Neural progenitor cell (in vitro differentiated cells): ENCODE measurements at regions not wholly inside any gene's neighbourhood (a gene's known extent, or its start where the extent isn't known, plus 50 kb on each side); places are given as distances from the start of the nearest gene placed in this dataset.

Experiments
- DNase-seq: peaks from one replicate; pipeline ENCODE4 v3.0.0-alpha.2; 2016; ENCODE audit warnings: low spot score
- H2AFZ ChIP-seq: fragments of 200-600 bp; sonication (generic); replicated peaks from 2 replicates; pipeline ENCODE4 v1.6.1; 2016; ENCODE audit warnings: antibody characterized with exemption
- H3F3A ChIP-seq: fragments of 200-600 bp; sonication (generic); 2 replicates; pipeline ENCODE4 v1.6.1; 2016; ENCODE audit warnings: antibody characterized with exemption, low read depth
- H3K27ac ChIP-seq: fragments of 200-600 bp; sonication (generic); 2 replicates; pipeline ENCODE4 v1.5.1; 2016; ENCODE audit warnings: mild to moderate bottlenecking
- H3K27me3 ChIP-seq: fragments of 200-600 bp; sonication (generic); 2 replicates; pipeline ENCODE4 v1.6.1; 2016; ENCODE audit warnings: mild to moderate bottlenecking, moderate library complexity
- H3K36me3 ChIP-seq: fragments of 200-600 bp; sonication (generic); 2 replicates; pipeline ENCODE4 v1.5.1; 2016
- H3K4me1 ChIP-seq: fragments of 200-600 bp; sonication (generic); 2 replicates; pipeline ENCODE4 v1.6.1; 2016; ENCODE audit warnings: mixed run types
- H3K4me2 ChIP-seq: fragments of 200-600 bp; sonication (generic); 2 replicates; pipeline ENCODE4 v1.6.1; 2016
- H3K4me3 ChIP-seq: fragments of 200-600 bp; sonication (generic); 2 replicates; pipeline ENCODE4 v1.5.1; 2016
- H3K79me2 ChIP-seq: fragments of 200-600 bp; sonication (generic); 2 replicates; pipeline ENCODE4 v1.6.1; 2016; ENCODE audit warnings: low read depth
- H3K9ac ChIP-seq: fragments of 200-600 bp; sonication (generic); 2 replicates; pipeline ENCODE4 v1.6.1; 2016
- H3K9me3 ChIP-seq: fragments of 200-600 bp; sonication (generic); 2 replicates; pipeline ENCODE4 v1.5.1; 2016; ENCODE audit warnings: low read depth
- H4K20me1 ChIP-seq: fragments of 200-600 bp; sonication (generic); 2 replicates; pipeline ENCODE4 v1.6.1; 2016; ENCODE audit warnings: low read depth
- H3K27ac Mint-ChIP-seq: 3 replicates; pipeline ENCODE4 v1.8.0; 2021; ENCODE audit warnings: mixed read lengths
- H3K27me3 Mint-ChIP-seq: 2 replicates; pipeline ENCODE4 v1.8.0; 2022; ENCODE audit warnings: low read depth, mild to moderate bottlenecking, inconsistent platforms, moderate library complexity, mixed read lengths; ENCODE audit not compliant: insufficient read depth
- H3K36me3 Mint-ChIP-seq: 3 replicates; pipeline ENCODE4 v1.8.0; 2021; ENCODE audit warnings: mixed read lengths
- H3K4me1 Mint-ChIP-seq: 3 replicates; pipeline ENCODE4 v1.8.0; 2021; ENCODE audit warnings: mixed read lengths
- H3K4me3 Mint-ChIP-seq: 3 replicates; pipeline ENCODE4 v1.8.0; 2021; ENCODE audit warnings: mild to moderate bottlenecking, moderate library complexity, mixed read lengths
- H3K9me3 Mint-ChIP-seq: 3 replicates; pipeline ENCODE4 v1.8.0; 2020; ENCODE audit warnings: mixed read lengths
- CTCF ChIP-seq: fragments of 200-600 bp; sonication (generic); IDR thresholded peaks from 2 replicates; pipeline ENCODE4 v1.5.1; 2017; ENCODE audit warnings: antibody characterized with exemption, mild to moderate bottlenecking
- EZH2 ChIP-seq: fragments of 200-600 bp; sonication (generic); IDR thresholded peaks from 2 replicates; pipeline ENCODE4 v1.6.1; 2017; ENCODE audit warnings: antibody characterized with exemption, mild to moderate bottlenecking, moderate library complexity
- EZH2phosphoT487 ChIP-seq: fragments of 200-600 bp; sonication (generic); IDR thresholded peaks from 2 replicates; pipeline ENCODE4 v1.6.1; 2017; ENCODE audit warnings: antibody characterized with exemption

- no peak overlapping the region for H3K4me2 ChIP-seq
- Mint-ChIP-seq H3K27ac (no peak overlapping the region), H3K36me3 (no peaks in the 10 kb centered on the region), H3K4me3 (no peak overlapping the region), H3K27me3 (no peaks in the 10 kb centered on the region), H3K4me1 (no peaks in the 10 kb centered on the region), H3K9me3 (peaks cover 6% of the 10 kb centered on the region)
- H3F3A ChIP-seq = no peaks in the 10 kb centered on the region
- TF ChIP-seq EZH2 (no peak), EZH2phosphoT487 (no peak), CTCF (no peak)
- no peak overlapping the region for H3K4me3 ChIP-seq
- H3K9me3 ChIP-seq = no peaks in the 10 kb centered on the region
- DNase-seq = no peak
- H3K79me2 ChIP-seq = no peaks in the 10 kb centered on the region
- no peak overlapping the region for H2AFZ ChIP-seq
- no peak overlapping the region for H3K9ac ChIP-seq
- no peaks in the 10 kb centered on the region for H3K4me1 ChIP-seq
- no peaks in the 10 kb centered on the region for H3K36me3 ChIP-seq
- H4K20me1 ChIP-seq = no peaks in the 10 kb centered on the region
- no peak overlapping the region for H3K27ac ChIP-seq
- no peaks in the 10 kb centered on the region for H3K27me3 ChIP-seq
These were observed 67.1 kb downstream of the RTL3 start for GRCh38 chrX:78592030-78592429.

- Mint-ChIP-seq H3K36me3 (no peaks in the 10 kb centered on the region), H3K4me3 (no peak overlapping the region), H3K27me3 (no peaks in the 10 kb centered on the region), H3K27ac (no peak overlapping the region), H3K4me1 (no peaks in the 10 kb centered on the region), H3K9me3 (no peaks in the 10 kb centered on the region)
- no peaks in the 10 kb centered on the region for H4K20me1 ChIP-seq
- H3K4me2 ChIP-seq = no peak overlapping the region
- TF ChIP-seq EZH2 (no peak), CTCF (no peak), EZH2phosphoT487 (no peak)
- no peaks in the 10 kb centered on the region for H3K9me3 ChIP-seq
- H3K36me3 ChIP-seq = no peaks in the 10 kb centered on the region
- H3K79me2 ChIP-seq = no peaks in the 10 kb centered on the region
- H3K27ac ChIP-seq = no peak overlapping the region
- no peak for DNase-seq
- H3F3A ChIP-seq = no peaks in the 10 kb centered on the region
- no peaks in the 10 kb centered on the region for H3K27me3 ChIP-seq
- H3K9ac ChIP-seq = no peak overlapping the region
- H2AFZ ChIP-seq = no peak overlapping the region
- no peak overlapping the region for H3K4me3 ChIP-seq
- no peaks in the 10 kb centered on the region for H3K4me1 ChIP-seq
These were observed 84.8 kb downstream of the RTL3 start for GRCh38 chrX:78574306-78574705.

GRCh38 chrX:78573630-78574029 lies 85.5 kb downstream of the RTL3 start:
- Mint-ChIP-seq H3K9me3 (no peaks in the 10 kb centered on the region), H3K36me3 (no peaks in the 10 kb centered on the region), H3K4me3 (no peak overlapping the region), H3K27ac (no peak overlapping the region), H3K27me3 (no peaks in the 10 kb centered on the region), H3K4me1 (no peaks in the 10 kb centered on the region)
- no peaks in the 10 kb centered on the region for H3F3A ChIP-seq
- no peaks in the 10 kb centered on the region for H3K27me3 ChIP-seq
- no peaks in the 10 kb centered on the region for H4K20me1 ChIP-seq
- H3K79me2 ChIP-seq = no peaks in the 10 kb centered on the region
- H3K9me3 ChIP-seq = no peaks in the 10 kb centered on the region
- no peaks in the 10 kb centered on the region for H3K36me3 ChIP-seq
- H3K4me2 ChIP-seq = no peak overlapping the region
- H3K9ac ChIP-seq = no peak overlapping the region
- H3K27ac ChIP-seq = no peak overlapping the region
- H2AFZ ChIP-seq = no peak overlapping the region
- no peak for TF ChIP-seq EZH2
- TF ChIP-seq CTCF = no peak
- TF ChIP-seq EZH2phosphoT487 = no peak
- H3K4me1 ChIP-seq = no peaks in the 10 kb centered on the region
- H3K4me3 ChIP-seq = no peak overlapping the region
- DNase-seq = no peak

- Histone ChIP-seq H3K4me1 (no peaks in the 10 kb centered on the region), H3K9ac (no peak overlapping the region), H3K27me3 (no peaks in the 10 kb centered on the region), H4K20me1 (no peaks in the 10 kb centered on the region), H3K36me3 (no peaks in the 10 kb centered on the region), H3K9me3 (no peaks in the 10 kb centered on the region), H3K79me2 (no peaks in the 10 kb centered on the region), H3K4me2 (no peak overlapping the region), H3F3A (no peaks in the 10 kb centered on the region), H3K4me3 (no peak overlapping the region), H3K27ac (no peak overlapping the region), H2AFZ (no peak overlapping the region)
- no peak for DNase-seq
- Mint-ChIP-seq H3K4me3 (no peak overlapping the region), H3K9me3 (no peaks in the 10 kb centered on the region), H3K4me1 (no peaks in the 10 kb centered on the region), H3K27me3 (no peaks in the 10 kb centered on the region), H3K36me3 (no peaks in the 10 kb centered on the region), H3K27ac (no peak overlapping the region)
- TF ChIP-seq CTCF = no peak
- TF ChIP-seq EZH2 = no peak
- TF ChIP-seq EZH2phosphoT487 = no peak
These were observed 87.3 kb downstream of the RTL3 start for GRCh38 chrX:78571849-78572248.
